ENCODE measurements at regions not wholly inside any gene's neighbourhood (a gene's known extent, or its start where the extent isn't known, plus 50 kb on each side); places are given as distances from the start of the nearest gene placed in this dataset.
"Not testable (repeated sequence)": the region's sequence is repeated elsewhere in the genome, so short reads cannot be mapped to it uniquely, and the experiment has no call there.

DNA sequence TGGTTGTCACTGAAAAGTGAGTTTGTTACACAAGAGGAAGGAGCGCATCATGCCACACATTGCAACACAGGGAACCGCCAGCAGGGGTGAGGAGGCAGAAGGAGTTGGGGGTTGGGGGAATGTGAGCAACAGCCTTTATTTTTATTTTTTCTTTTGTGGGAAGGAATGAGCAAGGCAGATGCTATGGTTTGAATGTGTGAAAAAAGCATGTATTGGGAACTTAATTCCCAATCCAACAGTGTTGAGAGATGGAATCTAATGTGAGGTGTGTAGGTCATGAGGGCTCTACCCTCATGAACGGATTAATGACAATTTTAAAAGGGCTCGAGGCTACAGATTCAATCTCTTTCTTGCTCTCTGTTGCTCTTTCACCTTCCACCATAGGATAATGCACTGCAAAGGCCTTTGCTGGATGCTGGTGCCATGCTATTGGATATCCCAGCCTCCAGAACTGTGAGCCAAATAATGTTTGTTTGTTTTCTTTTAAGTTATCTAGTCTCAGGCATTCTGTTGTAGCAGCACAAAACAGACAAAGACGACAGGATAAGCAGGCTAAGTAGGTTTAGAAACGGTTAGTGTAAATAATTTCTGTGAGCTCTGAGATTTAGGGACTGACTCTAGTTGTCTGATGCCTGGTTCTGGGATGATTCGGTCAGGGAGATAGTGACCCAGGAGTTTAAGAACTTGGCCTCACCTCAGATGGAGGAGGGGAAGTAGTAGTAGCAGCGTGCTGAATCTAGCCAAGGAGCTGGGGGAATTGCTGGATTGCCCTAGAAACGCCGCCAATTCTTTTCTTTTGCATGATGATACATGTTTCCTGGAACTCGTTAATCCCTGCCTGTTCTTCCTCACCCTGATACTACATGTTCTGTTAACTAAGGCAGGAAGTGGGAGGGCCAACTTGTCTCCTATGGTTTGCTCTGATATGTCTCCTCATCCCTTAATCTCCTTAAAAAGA is 156.6 kb upstream of the CTSO start:
- intact Hi-C loops (cut with DNase I; ENCODE audit: low total_unique reads) = no loop called here
- ATAC-seq (no peak), DNase-seq (no peak)
- no peaks in the 10 kb centered on the region for H3K36me3 ChIP-seq
- H3K27me3 ChIP-seq = no peaks in the 10 kb centered on the region
- H3K4me1 ChIP-seq = no peaks in the 10 kb centered on the region
- H3K27ac ChIP-seq = no peak overlapping the region
- TF ChIP-seq, protein P1, sequence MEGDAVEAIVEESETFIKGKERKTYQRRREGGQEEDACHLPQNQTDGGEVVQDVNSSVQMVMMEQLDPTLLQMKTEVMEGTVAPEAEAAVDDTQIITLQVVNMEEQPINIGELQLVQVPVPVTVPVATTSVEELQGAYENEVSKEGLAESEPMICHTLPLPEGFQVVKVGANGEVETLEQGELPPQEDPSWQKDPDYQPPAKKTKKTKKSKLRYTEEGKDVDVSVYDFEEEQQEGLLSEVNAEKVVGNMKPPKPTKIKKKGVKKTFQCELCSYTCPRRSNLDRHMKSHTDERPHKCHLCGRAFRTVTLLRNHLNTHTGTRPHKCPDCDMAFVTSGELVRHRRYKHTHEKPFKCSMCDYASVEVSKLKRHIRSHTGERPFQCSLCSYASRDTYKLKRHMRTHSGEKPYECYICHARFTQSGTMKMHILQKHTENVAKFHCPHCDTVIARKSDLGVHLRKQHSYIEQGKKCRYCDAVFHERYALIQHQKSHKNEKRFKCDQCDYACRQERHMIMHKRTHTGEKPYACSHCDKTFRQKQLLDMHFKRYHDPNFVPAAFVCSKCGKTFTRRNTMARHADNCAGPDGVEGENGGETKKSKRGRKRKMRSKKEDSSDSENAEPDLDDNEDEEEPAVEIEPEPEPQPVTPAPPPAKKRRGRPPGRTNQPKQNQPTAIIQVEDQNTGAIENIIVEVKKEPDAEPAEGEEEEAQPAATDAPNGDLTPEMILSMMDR (IDR thresholded peaks at IDR 0.05 in 4 of 5, conservative IDR thresholded peaks at IDR 0.05 in 1 of 5) = no peak
- no peak for TF ChIP-seq POLR2A (IDR thresholded peaks at IDR 0.05)
- no peaks in the 10 kb centered on the region for H3K9me3 ChIP-seq
- in situ Hi-C loops (cut with MboI; ENCODE audit: low sequenced_read_pairs in 4 of 4) = no loop called here
- H3K4me3 ChIP-seq = no peak overlapping the region

GRCh38 chr4:156109087-156109486 is 155.4 kb upstream of the CTSO start:
- intact Hi-C loops (cut with DNase I; ENCODE audit: low total_unique reads); DNase-seq; H3K27ac ChIP-seq; ATAC-seq; H3K4me1 ChIP-seq; in situ Hi-C loops (cut with MboI; ENCODE audit: low sequenced_read_pairs in 4 of 4); H3K9me3 ChIP-seq; H3K36me3 ChIP-seq; H3K27me3 ChIP-seq; H3K4me3 ChIP-seq: not testable (repeated sequence)

DNA sequence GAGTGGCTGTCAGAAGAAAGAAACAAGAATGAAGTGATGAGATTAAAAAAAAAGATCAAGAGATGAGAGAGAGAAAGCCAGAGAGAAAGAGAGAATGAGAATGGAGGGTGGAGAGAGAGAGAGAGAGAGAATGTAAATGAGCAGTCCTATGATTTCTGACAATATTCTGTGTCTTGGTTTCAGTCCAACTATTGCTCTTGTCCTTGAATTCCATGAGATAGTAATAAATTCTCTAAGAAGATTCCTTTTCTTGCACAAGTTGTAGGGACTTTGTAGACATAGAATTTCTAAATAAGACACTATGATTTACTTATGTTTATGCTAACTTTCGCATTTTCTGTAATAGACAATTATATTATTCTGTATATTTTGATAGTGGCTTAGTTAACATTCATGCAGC is 149.6 kb upstream of the CTSO start:
- Histone ChIP-seq H3K27me3 (no peaks in the 10 kb centered on the region), H3K27ac (no peak overlapping the region), H3K36me3 (no peaks in the 10 kb centered on the region), H3K9me3 (no peaks in the 10 kb centered on the region), H3K4me1 (no peaks in the 10 kb centered on the region), H3K4me3 (no peak overlapping the region)
- no peak for ATAC-seq
- no peak for TF ChIP-seq POLR2A (IDR thresholded peaks at IDR 0.05)
- TF ChIP-seq, protein P1 (IDR thresholded peaks at IDR 0.05 in 4 of 5, conservative IDR thresholded peaks at IDR 0.05 in 1 of 5) = no peak
- in situ Hi-C loops (cut with MboI; ENCODE audit: low sequenced_read_pairs in 4 of 4) = no loop called here
- DNase-seq = no peak
- intact Hi-C loops (cut with DNase I; ENCODE audit: low total_unique reads) = no loop called here

GRCh38 chr4:156102411-156102810 is 148.7 kb upstream of the CTSO start:
- in situ Hi-C loops (cut with MboI; ENCODE audit: low sequenced_read_pairs in 4 of 4) (no loop called here), intact Hi-C loops (cut with DNase I; ENCODE audit: low total_unique reads) (no loop called here)
- Histone ChIP-seq H3K27me3 (no peaks in the 10 kb centered on the region), H3K9me3 (no peaks in the 10 kb centered on the region), H3K36me3 (no peaks in the 10 kb centered on the region), H3K27ac (no peak overlapping the region), H3K4me3 (no peak overlapping the region), H3K4me1 (no peaks in the 10 kb centered on the region)
- no peak for ATAC-seq
- no peak for TF ChIP-seq POLR2A (IDR thresholded peaks at IDR 0.05)
- TF ChIP-seq, protein P1 (IDR thresholded peaks at IDR 0.05 in 4 of 5, conservative IDR thresholded peaks at IDR 0.05 in 1 of 5) = no peak
- DNase-seq = no peak

DNA sequence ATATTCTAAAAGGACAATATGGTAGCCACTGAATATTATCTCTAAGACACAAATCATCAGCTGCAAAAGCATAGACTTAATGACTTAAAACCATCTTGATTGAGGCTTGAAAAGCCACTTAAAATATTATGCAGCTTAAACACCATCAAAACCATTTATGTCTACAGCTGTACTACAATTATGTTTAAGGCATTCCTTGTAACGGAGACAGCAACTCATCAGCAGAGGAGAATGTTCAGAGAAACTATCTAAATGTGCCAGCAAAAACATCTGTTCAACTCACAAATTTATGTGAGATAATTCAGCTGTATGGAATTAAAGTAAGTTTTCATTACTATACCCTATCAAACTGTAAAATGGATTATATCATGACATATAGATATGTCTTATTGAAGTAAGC is 147.9 kb upstream of the CTSO start:
- in situ Hi-C loops (cut with MboI; ENCODE audit: low sequenced_read_pairs in 4 of 4) (no loop called here), intact Hi-C loops (cut with DNase I; ENCODE audit: low total_unique reads) (no loop called here)
- Histone ChIP-seq H3K27me3 (no peaks in the 10 kb centered on the region), H3K36me3 (no peaks in the 10 kb centered on the region), H3K4me1 (no peaks in the 10 kb centered on the region), H3K9me3 (no peaks in the 10 kb centered on the region), H3K27ac (no peak overlapping the region), H3K4me3 (no peak overlapping the region)
- DNase-seq (no peak), ATAC-seq (no peak)
- TF ChIP-seq POLR2A (IDR thresholded peaks at IDR 0.05) = no peak
- TF ChIP-seq, protein P1 (IDR thresholded peaks at IDR 0.05 in 4 of 5, conservative IDR thresholded peaks at IDR 0.05 in 1 of 5) = no peak

Data from gastrocnemius medialis (tissue), 4 donors.